ENCODE measurements at regions not wholly inside any gene's neighbourhood (a gene's known extent, or its start where the extent isn't known, plus 50 kb on each side); places are given as distances from the start of the nearest gene placed in this dataset.

- DNase-seq (ENCODE audit: low read depth, low spot score): no peak
These were observed 150.2 kb upstream of the POU2AF2 start for GRCh38 chr11:111095327-111095726.

- no peak for DNase-seq (ENCODE audit: low read depth, low spot score)
These were observed 152.5 kb upstream of the POU2AF2 start for GRCh38 chr11:111093061-111093460.

GRCh38 chr11:111091321-111091938 is 154.1 kb upstream of the POU2AF2 start:
- DNase-seq (ENCODE audit: low read depth, low spot score): no peak

- DNase-seq (ENCODE audit: low read depth, low spot score): no peak
These were observed 155.8 kb upstream of the POU2AF2 start for GRCh38 chr11:111089759-111090158.

- no peak for DNase-seq (ENCODE audit: low read depth, low spot score)
These were observed 156.6 kb upstream of the POU2AF2 start for GRCh38 chr11:111088847-111089355.

- DNase-seq (ENCODE audit: low read depth, low spot score): no peak
These were observed 159.5 kb upstream of the POU2AF2 start for GRCh38 chr11:111086058-111086457.

- DNase-seq (ENCODE audit: low read depth, low spot score): no peak
These were observed 162.9 kb upstream of the POU2AF2 start for GRCh38 chr11:111082664-111083063.

- DNase-seq (ENCODE audit: low read depth, low spot score): no peak
These were observed 164.5 kb upstream of the POU2AF2 start for GRCh38 chr11:111081021-111081511.

- DNase-seq (ENCODE audit: low read depth, low spot score): no peak
These were observed 167.8 kb upstream of the POU2AF2 start for GRCh38 chr11:111077530-111078322.

GRCh38 chr11:111069066-111069465 is 176.5 kb upstream of the POU2AF2 start:
- DNase-seq (ENCODE audit: low read depth, low spot score): no peak

GRCh38 chr11:111067994-111068393 is 177.5 kb upstream of the POU2AF2 start:
- no peak for DNase-seq (ENCODE audit: low read depth, low spot score)

GRCh38 chr11:111066846-111067245 is 178.7 kb upstream of the POU2AF2 start:
- DNase-seq (ENCODE audit: low read depth, low spot score): no peak

GRCh38 chr11:111063726-111064517 is 181.6 kb upstream of the POU2AF2 start:
- no peak for DNase-seq (ENCODE audit: low read depth, low spot score)

GRCh38 chr11:111062420-111062819 is 183.1 kb upstream of the POU2AF2 start:
- no peak for DNase-seq (ENCODE audit: low read depth, low spot score)

GRCh38 chr11:111059726-111060125 is 185.8 kb upstream of the POU2AF2 start:
- no peak for DNase-seq (ENCODE audit: low read depth, low spot score)

- no peak for DNase-seq (ENCODE audit: low read depth, low spot score)
These were observed 196.4 kb upstream of the POU2AF2 start for GRCh38 chr11:111049131-111049530.

- peak; percentile 3 for DNase-seq (ENCODE audit: low read depth, low spot score)
These were observed 198.2 kb upstream of the POU2AF2 start for GRCh38 chr11:111047374-111047773.

- DNase-seq (ENCODE audit: low read depth, low spot score): no peak
These were observed 199.2 kb upstream of the POU2AF2 start for GRCh38 chr11:111046291-111046690.

- no peak for DNase-seq (ENCODE audit: low read depth, low spot score)
These were observed 199.7 kb upstream of the POU2AF2 start for GRCh38 chr11:111045874-111046273.

GRCh38 chr11:111045407-111045803 is 200.1 kb upstream of the POU2AF2 start:
- no peak for DNase-seq (ENCODE audit: low read depth, low spot score)

- no peak for DNase-seq (ENCODE audit: low read depth, low spot score)
These were observed 200.6 kb upstream of the POU2AF2 start for GRCh38 chr11:111044751-111045406.

- DNase-seq (ENCODE audit: low read depth, low spot score): no peak
These were observed 205.5 kb upstream of the POU2AF2 start for GRCh38 chr11:111039982-111040381.
